IMR-90 (cell line): ENCODE measurements at regions not wholly inside any gene's neighbourhood (a gene's known extent, or its start where the extent isn't known, plus 50 kb on each side); places are given as distances from the start of the nearest gene placed in this dataset.

ENCODE experiments used
- ATAC-seq: fragments of 200-7000 bp; cut with Tn5 transposase; 2 replicates; pipeline ENCODE4 v1.9.1; 2020; ENCODE audit warnings: low read depth, mild to moderate bottlenecking, moderate library complexity
- BruUV-seq: library from RNA; stranded (reverse); fragments of 400-500 nt; replicated peaks from 2 replicates; lab custom pipeline; 2021; lab: Mats Ljungman, UMichigan
- CTCF ChIA-PET: fragments of 300-600 bp; formaldehyde crosslinking; extraction: SDS; loops from one replicate; lab custom pipeline; 2021; ENCODE audit warnings: antibody characterized with exemption; lab: Yijun Ruan, JAX
- POLR2A ChIA-PET: fragments of 300-600 bp; sonication (Branson Sonifier 250); formaldehyde crosslinking; loops from one replicate; lab custom pipeline; 2022; ENCODE audit warnings: antibody characterized with exemption; ENCODE audit not compliant: unreplicated experiment; lab: Charles Lee
- DNase-seq: peaks from one replicate; pipeline ENCODE4 v3.0.0; 2013
- H2AFZ ChIP-seq: replicated peaks from 2 replicates; pipeline ENCODE3; 2013; ENCODE audit warnings: low read length, mild to moderate bottlenecking; ENCODE audit not compliant: poor library complexity
- H2AK5ac ChIP-seq: 2 replicates; pipeline ENCODE4 v1.6.1; 2013; ENCODE audit warnings: low read depth, low read length, inconsistent platforms
- H2AK9ac ChIP-seq: replicated peaks from 2 replicates; pipeline ENCODE3; 2013; ENCODE audit warnings: mild to moderate bottlenecking, low read depth, low read length, moderate library complexity; ENCODE audit not compliant: poor library complexity
- H2BK120ac ChIP-seq: 2 replicates; pipeline ENCODE4 v1.6.1; 2013; ENCODE audit warnings: low read depth, low read length, inconsistent platforms
- H2BK15ac ChIP-seq: 3 replicates; pipeline ENCODE4 v1.6.1; 2013; ENCODE audit warnings: low read depth, low read length, inconsistent platforms
- H2BK20ac ChIP-seq: 2 replicates; pipeline ENCODE4 v1.6.1; 2013; ENCODE audit warnings: low read depth, mild to moderate bottlenecking, inconsistent platforms, low read length, moderate library complexity
- H2BK5ac ChIP-seq: 2 replicates; pipeline ENCODE4 v1.6.1; 2013; ENCODE audit warnings: mild to moderate bottlenecking, low read depth, low read length, inconsistent platforms; ENCODE audit not compliant: poor library complexity, severe bottlenecking
- H3K14ac ChIP-seq: replicated peaks from 2 replicates; pipeline ENCODE4 v1.6.1; 2013; ENCODE audit warnings: low read depth, low read length, inconsistent platforms
- H3K18ac ChIP-seq: 2 replicates; pipeline ENCODE4 v1.6.1; 2013; ENCODE audit warnings: low read depth, low read length, control low read depth
- H3K23ac ChIP-seq: 2 replicates; pipeline ENCODE4 v1.6.1; 2013; ENCODE audit warnings: low read depth, low read length, inconsistent platforms
- H3K27ac ChIP-seq: 2 replicates; pipeline ENCODE4 v1.5.1; 2013; ENCODE audit warnings: mild to moderate bottlenecking, control low read depth, low read length; ENCODE audit not compliant: insufficient read depth
- H3K27me3 ChIP-seq: 2 replicates; pipeline ENCODE4 v1.6.1; 2013; ENCODE audit warnings: low read length; ENCODE audit not compliant: control insufficient read depth, insufficient read depth
- H3K36me3 ChIP-seq: 2 replicates; pipeline ENCODE4 v1.6.1; 2013; ENCODE audit warnings: low read length, mixed read lengths; ENCODE audit not compliant: control insufficient read depth, insufficient read depth
- H3K4ac ChIP-seq: 2 replicates; pipeline ENCODE4 v1.6.1; 2013; ENCODE audit warnings: low read depth, low read length, inconsistent platforms
- H3K4me1 ChIP-seq: 2 replicates; pipeline ENCODE4 v1.6.1; 2013; ENCODE audit warnings: low read length, mixed read lengths; ENCODE audit not compliant: control insufficient read depth, insufficient read depth
- H3K4me2 ChIP-seq: 2 replicates; pipeline ENCODE4 v1.6.1; 2013; ENCODE audit warnings: low read depth, mild to moderate bottlenecking, control low read depth, low read length, moderate library complexity
- H3K4me3 ChIP-seq: 2 replicates; pipeline ENCODE4 v1.5.1; 2013; ENCODE audit warnings: low read depth, mild to moderate bottlenecking, control low read depth, low read length, moderate library complexity; ENCODE audit not compliant: insufficient read depth
- H3K56ac ChIP-seq: 2 replicates; pipeline ENCODE4 v1.6.1; 2013; ENCODE audit warnings: low read length, inconsistent platforms; ENCODE audit not compliant: insufficient read depth; ENCODE audit errors: extremely low read depth
- H3K79me1 ChIP-seq, 2 experiments: 2 replicates each; pipeline ENCODE4 v1.6.1; 2013; ENCODE audit warnings: low read length in 2 of 2, inconsistent platforms in 1 of 2, low read depth in 1 of 2
- H3K9ac ChIP-seq: 2 replicates; pipeline ENCODE4 v1.6.1; 2013; ENCODE audit warnings: low read depth, low read length, control low read depth
- H3K9me1 ChIP-seq: 2 replicates; pipeline ENCODE4 v1.6.1; 2013; ENCODE audit warnings: low read length, inconsistent platforms; ENCODE audit not compliant: insufficient read depth
- H3K9me3 ChIP-seq: 2 replicates; pipeline ENCODE4 v1.6.1; 2013; ENCODE audit warnings: low read length; ENCODE audit not compliant: control insufficient read depth, insufficient read depth
- H4K20me1 ChIP-seq: 2 replicates; pipeline ENCODE4 v1.6.1; 2013; ENCODE audit warnings: low read length, inconsistent platforms; ENCODE audit not compliant: insufficient read depth
- H4K5ac ChIP-seq: 2 replicates; pipeline ENCODE4 v1.6.1; 2013; ENCODE audit warnings: mild to moderate bottlenecking, low read depth, low read length, control low read depth
- H4K8ac ChIP-seq, 2 experiments: 2 replicates each; pipeline ENCODE4 v1.6.1; 2013; ENCODE audit warnings: low read depth in 2 of 2, low read length in 2 of 2, control low read depth in 1 of 2, inconsistent platforms in 1 of 2
- H4K91ac ChIP-seq: 2 replicates; pipeline ENCODE4 v1.6.1; 2013; ENCODE audit warnings: low read depth, low read length, inconsistent platforms; ENCODE audit not compliant: insufficient read depth
- MAFK ChIP-seq: IDR thresholded peaks from 2 replicates; pipeline ENCODE4 v1.6.1; 2012; ENCODE audit warnings: low read depth, low read length, improper control_type of control experiment
- MXI1 ChIP-seq: IDR thresholded peaks from 2 replicates; pipeline ENCODE4 v1.6.1; 2012; ENCODE audit warnings: low read depth, mild to moderate bottlenecking, low read length, moderate library complexity, borderline replicate concordance
- POLR2A ChIP-seq: IDR thresholded peaks from 2 replicates; pipeline ENCODE4 v1.6.1; 2012; ENCODE audit warnings: mild to moderate bottlenecking, low read depth, low read length
- RFX5 ChIP-seq: IDR thresholded peaks from 2 replicates; pipeline ENCODE4 v1.8.0; 2012; ENCODE audit warnings: low read depth, mild to moderate bottlenecking, low read length, moderate library complexity
- WGBS, 2 experiments: methylation state at CpG; one replicate each; pipeline versions ENCODE4 v1.1.5 to v1.1.7; 2013; ENCODE audit warnings: missing lambda C conversion rate in 2 of 2; ENCODE audit not compliant: insufficient read length in 1 of 2; ENCODE audit errors: extremely low coverage in 2 of 2; 5-methylcytosine and 5-hydroxymethylcytosine counted together
- dilution Hi-C: fragments of 300-500 bp; cut with HindIII; formaldehyde crosslinking; loops from one replicate; pipeline ENCODE4 v1.14.3; 2018; ENCODE audit warnings: low sequenced_read_pairs; ENCODE audit not compliant: unreplicated experiment
- in situ Hi-C: fragments of 300-500 bp; cut with MboI; formaldehyde crosslinking; loops from 3 replicates; pipeline ENCODE4 v1.14.3; 2019; ENCODE audit warnings: low sequenced_read_pairs, inconsistent platforms, mixed read lengths
- intact Hi-C: fragments of 100-400 bp; cut with micrococcal nuclease; formaldehyde crosslinking; loops from 2 replicates; pipeline ENCODE4 v1.10.0; 2022

- Histone ChIP-seq H4K91ac (no peak overlapping the region), H3K27me3 (peaks cover 57% of the 10 kb centered on the region), H3K23ac (no peak overlapping the region), H3K56ac (no peak overlapping the region), H3K14ac (no peak overlapping the region), H2BK20ac (no peak overlapping the region), H3K9ac (no peak overlapping the region), H3K36me3 (no peaks in the 10 kb centered on the region), H3K18ac (no peak overlapping the region), H3K27ac (no peak overlapping the region), H2BK15ac (no peak overlapping the region), H2AK9ac (no peak overlapping the region), H3K4me3 (no peak overlapping the region), H3K4me1 (no peaks in the 10 kb centered on the region), H3K9me3 (no peaks in the 10 kb centered on the region; the same call in 1 of the 2 replicates), H3K4ac (no peak overlapping the region), H3K4me2 (no peak overlapping the region), H2BK120ac (no peak overlapping the region), H2BK5ac (no peak overlapping the region), H3K9me1 (no peaks in the 10 kb centered on the region), H4K20me1 (no peaks in the 10 kb centered on the region; the same call in 1 of the 2 replicates), H4K5ac (no peak overlapping the region), H2AK5ac (no peak overlapping the region), H2AFZ (no peak overlapping the region), H4K8ac (no peak overlapping the region), H3K79me1 (no peaks in the 10 kb centered on the region)
- in situ Hi-C loops (no loop called here), intact Hi-C loops (no loop called here), dilution Hi-C loops (no loop called here)
- TF ChIP-seq POLR2A (no peak), MXI1 (no peak), RFX5 (no peak), MAFK (no peak)
- BruUV-seq, result no TSS peak
- POLR2A ChIA-PET, result no interaction called here
- CTCF ChIA-PET, result no interaction called here
- DNase-seq (no peak), ATAC-seq (no peak)
- no CpG with 5 or more reads among the region's 6 CpGs for WGBS, 2 experiments
Measured at GRCh38 chrX:69313617-69314290, 148.5 kb upstream of the PJA1 start.
